ENCODE measurements at regions not wholly inside any gene's neighbourhood (a gene's known extent, or its start where the extent isn't known, plus 50 kb on each side); places are given as distances from the start of the nearest gene placed in this dataset.
"Not testable (repeated sequence)": the region's sequence is repeated elsewhere in the genome, so short reads cannot be mapped to it uniquely, and the experiment has no call there.

DNA sequence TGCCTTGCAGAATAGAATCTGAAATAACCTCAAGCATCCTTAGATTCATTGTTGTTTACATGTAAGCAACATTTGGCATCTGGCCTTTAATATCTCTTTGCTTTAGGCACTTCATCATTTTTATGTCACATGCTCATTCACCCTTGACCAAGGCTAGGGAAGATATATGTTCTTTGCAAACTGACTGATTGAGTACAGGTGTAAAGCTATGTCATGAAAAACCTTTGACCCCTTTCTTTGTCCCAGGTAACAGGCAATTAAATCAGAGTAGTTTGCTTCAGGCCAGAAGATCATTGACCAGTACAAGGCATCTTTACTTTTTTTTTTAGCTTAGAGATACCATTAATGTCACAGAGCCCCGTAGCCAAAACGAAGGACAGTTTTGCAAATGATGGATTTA, 520.6 kb downstream of the STK39 start:
- intact Hi-C loops (cut with DNase I) = no loop called here
- WGBS = 65% methylated on average over 2 of the region's 2 CpGs
- H3K4me1 ChIP-seq (replicated peaks) = no peaks in the 10 kb centered on the region

DNA sequence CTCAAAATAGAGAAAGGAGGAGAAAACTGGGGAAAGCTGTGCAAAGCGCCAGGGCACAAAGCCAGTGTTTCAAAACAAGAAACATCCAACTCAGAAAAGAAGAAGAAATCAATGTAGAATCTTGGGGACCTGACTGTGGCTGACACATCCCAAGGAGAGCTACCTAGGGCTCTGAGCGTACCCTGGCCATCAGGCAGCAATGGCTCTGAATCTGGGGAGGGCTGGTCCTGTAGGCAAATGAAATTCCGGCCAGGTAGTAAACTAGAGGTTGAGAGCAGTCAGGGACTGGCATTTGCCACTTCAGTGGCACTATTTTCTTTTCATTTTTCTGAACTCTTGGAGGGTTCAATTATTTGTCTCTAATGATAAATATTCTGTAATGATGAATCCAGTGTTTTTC, 525.8 kb downstream of the STK39 start:
- Histone ChIP-seq H3K4me3 (no peak overlapping the region), H3K9me3 (no peaks in the 10 kb centered on the region), H3K27me3 (replicated peaks; ENCODE audit: insufficient read depth) (no peaks in the 10 kb centered on the region), H3K27ac (no peak overlapping the region), H3K36me3 (no peaks in the 10 kb centered on the region), H3K4me1 (replicated peaks) (no peaks in the 10 kb centered on the region)
- TF ChIP-seq, protein P1, sequence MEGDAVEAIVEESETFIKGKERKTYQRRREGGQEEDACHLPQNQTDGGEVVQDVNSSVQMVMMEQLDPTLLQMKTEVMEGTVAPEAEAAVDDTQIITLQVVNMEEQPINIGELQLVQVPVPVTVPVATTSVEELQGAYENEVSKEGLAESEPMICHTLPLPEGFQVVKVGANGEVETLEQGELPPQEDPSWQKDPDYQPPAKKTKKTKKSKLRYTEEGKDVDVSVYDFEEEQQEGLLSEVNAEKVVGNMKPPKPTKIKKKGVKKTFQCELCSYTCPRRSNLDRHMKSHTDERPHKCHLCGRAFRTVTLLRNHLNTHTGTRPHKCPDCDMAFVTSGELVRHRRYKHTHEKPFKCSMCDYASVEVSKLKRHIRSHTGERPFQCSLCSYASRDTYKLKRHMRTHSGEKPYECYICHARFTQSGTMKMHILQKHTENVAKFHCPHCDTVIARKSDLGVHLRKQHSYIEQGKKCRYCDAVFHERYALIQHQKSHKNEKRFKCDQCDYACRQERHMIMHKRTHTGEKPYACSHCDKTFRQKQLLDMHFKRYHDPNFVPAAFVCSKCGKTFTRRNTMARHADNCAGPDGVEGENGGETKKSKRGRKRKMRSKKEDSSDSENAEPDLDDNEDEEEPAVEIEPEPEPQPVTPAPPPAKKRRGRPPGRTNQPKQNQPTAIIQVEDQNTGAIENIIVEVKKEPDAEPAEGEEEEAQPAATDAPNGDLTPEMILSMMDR (IDR thresholded peaks at IDR 0.05) = no peak
- TF ChIP-seq POLR2A (IDR thresholded peaks at IDR 0.05) (no peak), POLR2AphosphoS5 (IDR thresholded peaks at IDR 0.05) (no peak)
- intact Hi-C loops (cut with DNase I) = no loop called here
- 87% methylated on average over 3 of the region's 3 CpGs for WGBS
- no peak for DNase-seq (ENCODE audit: low spot score)

More for the DNA sequence above, 520.6 kb downstream of the STK39 start:
- Histone ChIP-seq H3K9me3 (no peaks in the 10 kb centered on the region), H3K36me3 (no peaks in the 10 kb centered on the region), H3K27me3 (replicated peaks; ENCODE audit: insufficient read depth) (no peaks in the 10 kb centered on the region), H3K4me3 (no peak overlapping the region), H3K27ac (no peak overlapping the region)
- TF ChIP-seq POLR2AphosphoS5 (IDR thresholded peaks at IDR 0.05) (no peak), POLR2A (IDR thresholded peaks at IDR 0.05) (no peak)
- TF ChIP-seq, protein P1 (IDR thresholded peaks at IDR 0.05) = no peak
- no peak for DNase-seq (ENCODE audit: low spot score)

DNA sequence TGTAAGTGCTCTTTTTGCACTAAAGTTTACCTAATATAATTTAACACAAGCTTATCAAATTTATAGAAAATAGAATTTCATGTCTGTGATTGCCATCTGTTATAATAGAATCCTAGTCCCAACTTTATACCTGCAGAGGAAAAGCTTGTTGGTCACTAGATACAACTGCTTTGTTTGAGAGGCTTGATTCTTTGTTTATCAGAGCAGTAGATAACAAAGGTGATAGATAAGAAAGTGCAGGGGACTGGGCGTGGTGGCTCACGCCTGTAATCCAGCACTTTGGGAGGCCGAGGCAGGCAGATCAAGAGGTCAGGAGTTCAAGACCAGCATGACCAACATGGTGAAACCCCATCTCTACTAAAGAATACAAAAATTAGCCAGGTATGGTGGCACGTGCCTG, 528.0 kb downstream of the STK39 start:
- no peaks in the 10 kb centered on the region for H3K4me1 ChIP-seq (replicated peaks)
- H3K4me3 ChIP-seq = no peak overlapping the region
- DNase-seq (ENCODE audit: low spot score) = no peak
- no peaks in the 10 kb centered on the region for H3K9me3 ChIP-seq
- no peaks in the 10 kb centered on the region for H3K27me3 ChIP-seq (replicated peaks; ENCODE audit: insufficient read depth)
- WGBS = 85% methylated on average over 4 of the region's 4 CpGs
- TF ChIP-seq, protein P1 (IDR thresholded peaks at IDR 0.05) = no peak
- no peak for TF ChIP-seq POLR2A (IDR thresholded peaks at IDR 0.05)
- TF ChIP-seq POLR2AphosphoS5 (IDR thresholded peaks at IDR 0.05) = no peak
- intact Hi-C loops (cut with DNase I) = no loop called here
- no peaks in the 10 kb centered on the region for H3K36me3 ChIP-seq
- no peak overlapping the region for H3K27ac ChIP-seq

DNA sequence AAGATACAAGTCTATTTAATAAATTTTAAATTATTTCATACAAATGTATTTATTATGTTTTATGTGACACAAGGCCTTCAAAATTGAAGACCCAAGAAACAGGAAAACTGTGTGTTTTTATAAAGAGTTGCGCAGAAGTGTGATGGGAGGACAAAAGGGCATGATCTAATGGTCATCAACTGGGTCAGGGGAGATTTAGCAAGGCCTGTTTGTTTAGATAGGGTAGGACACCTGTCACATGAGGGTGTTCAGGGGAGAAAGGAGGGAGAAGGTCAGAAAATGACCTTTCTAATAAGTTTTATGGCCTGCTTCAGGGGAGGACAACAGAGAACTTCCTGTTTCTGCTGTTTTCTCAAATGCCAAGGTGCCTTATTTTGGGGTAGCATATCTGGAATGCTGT, 528.8 kb downstream of the STK39 start:
- Histone ChIP-seq H3K9me3 (no peaks in the 10 kb centered on the region), H3K27ac (no peak overlapping the region), H3K36me3 (no peaks in the 10 kb centered on the region), H3K4me1 (replicated peaks) (no peaks in the 10 kb centered on the region), H3K4me3 (no peak overlapping the region), H3K27me3 (replicated peaks; ENCODE audit: insufficient read depth) (no peaks in the 10 kb centered on the region)
- DNase-seq (ENCODE audit: low spot score) = no peak
- intact Hi-C loops (cut with DNase I) = no loop called here
- TF ChIP-seq, protein P1 (IDR thresholded peaks at IDR 0.05) = no peak
- WGBS = 100% methylated on average over 1 of the region's 1 CpG

DNA sequence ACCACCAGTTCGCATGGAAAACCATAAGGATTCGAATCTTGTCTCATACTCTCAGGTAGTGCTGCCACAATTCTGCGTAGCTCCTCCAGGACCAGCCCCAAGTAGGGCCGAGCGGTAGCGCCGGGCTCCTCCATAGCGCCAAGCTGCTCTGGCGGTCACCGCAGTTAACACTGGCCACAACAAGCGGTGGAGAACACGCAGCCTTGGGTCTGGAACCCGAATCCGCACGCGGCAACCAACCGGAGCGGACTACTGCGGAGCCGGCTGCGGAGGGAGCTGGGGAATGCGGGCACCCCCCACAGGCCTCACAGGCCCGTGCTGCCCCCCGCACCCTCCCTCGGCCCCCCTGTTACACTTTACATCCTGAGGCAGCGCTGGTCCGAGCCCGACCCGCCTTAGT, 531.5 kb downstream of the STK39 start:
- no peak overlapping the region for H3K4me3 ChIP-seq
- TF ChIP-seq, protein P1 (IDR thresholded peaks at IDR 0.05) = no peak
- TF ChIP-seq POLR2AphosphoS5 (IDR thresholded peaks at IDR 0.05) (no peak), POLR2A (IDR thresholded peaks at IDR 0.05) (no peak)
- no peaks in the 10 kb centered on the region for H3K4me1 ChIP-seq (replicated peaks)
- H3K9me3 ChIP-seq = no peaks in the 10 kb centered on the region
- no peak for DNase-seq (ENCODE audit: low spot score)
- no peak overlapping the region for H3K27ac ChIP-seq
- intact Hi-C loops (cut with DNase I) = no loop called here
- 86% methylated on average over 29 of the region's 29 CpGs for WGBS
- no peaks in the 10 kb centered on the region for H3K27me3 ChIP-seq (replicated peaks; ENCODE audit: insufficient read depth)
- H3K36me3 ChIP-seq = no peaks in the 10 kb centered on the region

DNA sequence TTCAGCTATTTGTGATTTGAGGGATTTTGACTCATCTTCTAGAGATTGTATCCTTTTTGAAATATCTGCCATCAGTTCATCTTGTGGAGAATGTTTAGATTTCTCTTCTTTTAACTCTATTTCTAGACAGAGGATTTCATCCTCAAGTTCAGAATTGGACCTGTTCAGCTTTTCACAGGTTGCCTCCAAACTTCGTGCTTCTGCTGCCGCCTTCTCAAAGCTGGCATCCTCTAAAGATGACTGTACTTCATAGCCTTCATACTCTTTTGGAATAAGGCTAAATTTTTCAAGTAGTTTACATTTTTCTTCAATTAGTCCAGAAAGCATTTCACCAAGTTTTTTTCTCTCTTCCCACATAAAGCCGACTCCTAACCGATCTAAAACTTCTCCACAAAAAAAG, 531.9 kb downstream of the STK39 start:
- WGBS = 92% methylated on average over 4 of the region's 4 CpGs
- H3K27ac ChIP-seq = not testable (repeated sequence)

More for the DNA sequence above, 531.9 kb downstream of the STK39 start:
- H3K9me3 ChIP-seq; H3K36me3 ChIP-seq; H3K27me3 ChIP-seq (replicated peaks; ENCODE audit: insufficient read depth); H3K4me3 ChIP-seq; intact Hi-C loops (cut with DNase I); DNase-seq (ENCODE audit: low spot score); H3K4me1 ChIP-seq (replicated peaks): not testable (repeated sequence)
